Panc1 (cell line): ENCODE measurements at regions not wholly inside any gene's neighbourhood (a gene's known extent, or its start where the extent isn't known, plus 50 kb on each side); places are given as distances from the start of the nearest gene placed in this dataset.

ENCODE experiments used
- ATAC-seq: fragments of 200-7000 bp; cut with Tn5 transposase; 2 replicates; pipeline ENCODE4 v1.9.1; 2020; ENCODE audit warnings: mild to moderate bottlenecking, moderate library complexity
- BruUV-seq: library from RNA; stranded (reverse); fragments of 400-500 nt; replicated peaks from 2 replicates; lab custom pipeline; 2021; lab: Mats Ljungman, UMichigan
- CTCF ChIA-PET: fragments of 300-600 bp; sonication (Branson Sonifier 250); formaldehyde crosslinking; loops from one replicate; lab custom pipeline; 2022; ENCODE audit warnings: antibody characterized with exemption; lab: Charles Lee
- POLR2A ChIA-PET: fragments of 300-600 bp; sonication (Branson Sonifier 250); formaldehyde crosslinking; loops from one replicate; lab custom pipeline; 2022; ENCODE audit warnings: antibody characterized with exemption; lab: Charles Lee
- DNase-seq: peaks from one replicate; pipeline ENCODE4 v3.0.0-alpha.2; 2010; ENCODE audit warnings: low read depth, low spot score
- H3K27ac ChIP-seq: 2 replicates; pipeline ENCODE4 v1.5.1; 2011; ENCODE audit warnings: mild to moderate bottlenecking, low read length, inconsistent platforms
- H3K27me3 ChIP-seq: fragments of 200-500 bp; sonication (Bioruptor generic); 2 replicates; pipeline ENCODE4 v1.6.0; 2014; ENCODE audit warnings: low read length, inconsistent platforms; ENCODE audit not compliant: control insufficient read depth, insufficient read depth
- H3K36me3 ChIP-seq: fragments of 200-500 bp; sonication (Bioruptor generic); 2 replicates; pipeline ENCODE4 v1.5.1; 2014; ENCODE audit warnings: inconsistent platforms, mild to moderate bottlenecking, low read length, moderate library complexity; ENCODE audit not compliant: control insufficient read depth, insufficient read depth
- H3K4me1 ChIP-seq: 2 replicates; pipeline ENCODE4 v1.5.1; 2011; ENCODE audit warnings: inconsistent platforms, mild to moderate bottlenecking, low read length, moderate library complexity; ENCODE audit not compliant: control insufficient read depth, insufficient read depth
- H3K4me3 ChIP-seq, 2 experiments: 2 replicates each; pipeline ENCODE4 v1.5.1; 2011 to 2012; ENCODE audit warnings: low read depth in 2 of 2, low read length in 2 of 2, mild to moderate bottlenecking in 2 of 2, inconsistent platforms in 1 of 2, moderate library complexity in 1 of 2
- H3K9me3 ChIP-seq: fragments of 200-500 bp; sonication (Bioruptor generic); 2 replicates; pipeline ENCODE4 v1.5.1; 2014; ENCODE audit warnings: low read depth, mild to moderate bottlenecking, inconsistent platforms, low read length, moderate library complexity; ENCODE audit not compliant: control insufficient read depth, insufficient read depth
- POLR2AphosphoS5 ChIP-seq: IDR thresholded peaks from 2 replicates; pipeline ENCODE4 v1.6.1; 2012; ENCODE audit warnings: mild to moderate bottlenecking, low read depth, low read length, moderate library complexity
- REST ChIP-seq, 2 experiments: IDR thresholded peaks; 2 replicates each; pipeline ENCODE4 v1.6.1; 2011 to 2012; ENCODE audit warnings: low read depth in 2 of 2, control low read depth in 1 of 2, low read length in 1 of 2, mild to moderate bottlenecking in 1 of 2, moderate library complexity in 1 of 2; ENCODE audit not compliant: insufficient read depth in 1 of 2
- SIN3A ChIP-seq: IDR thresholded peaks from 2 replicates; pipeline ENCODE4 v1.6.1; 2012; ENCODE audit warnings: low read depth, mild to moderate bottlenecking, low read length, moderate library complexity, borderline replicate concordance; ENCODE audit not compliant: insufficient read depth
- TCF7L2 ChIP-seq: IDR thresholded peaks from 2 replicates; pipeline ENCODE4 v1.6.1; 2011; ENCODE audit warnings: mild to moderate bottlenecking, low read depth, low read length, inconsistent platforms
- in situ Hi-C: cut with HindIII; loops from 2 replicates; pipeline ENCODE4 v1.10.0; 2016; ENCODE audit warnings: low sequenced_read_pairs, low pct_unique_long_range_greater_than_20kb
- intact Hi-C: fragments of 100-400 bp; cut with micrococcal nuclease; formaldehyde crosslinking; loops from one replicate; pipeline ENCODE4 v1.10.0; 2022; ENCODE audit not compliant: unreplicated experiment
- TF ChIP-seq, protein P1 (sequence below): fragments of 450-650 bp; IDR thresholded peaks from 2 replicates; pipeline ENCODE4 v1.5.1; 2017; ENCODE audit warnings: mild to moderate bottlenecking

DNA sequence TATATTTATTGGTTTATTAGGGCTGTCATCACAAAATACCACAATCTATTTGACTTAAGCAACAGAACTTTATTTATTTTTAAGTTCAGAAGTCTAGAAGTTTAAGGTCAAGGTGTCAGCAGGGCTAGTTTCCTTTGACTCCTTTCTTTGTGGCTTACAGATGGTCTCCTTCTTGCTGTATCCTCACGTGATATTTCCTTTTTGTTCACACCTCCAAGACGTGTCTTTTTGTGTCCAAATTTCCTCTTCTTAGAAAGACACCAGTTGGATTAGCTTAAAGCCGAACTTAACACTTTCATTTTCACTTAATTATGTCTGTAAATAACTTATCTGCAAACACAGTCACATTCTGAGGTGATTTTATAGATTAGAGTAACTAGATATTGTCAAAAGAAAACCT is 631.4 kb upstream of the POT1 start:
- H3K4me3 ChIP-seq = peak overlapping the region; percentile 12 to 33; a peak in 3 of 4 replicates
- TF ChIP-seq POLR2AphosphoS5 = no peak
- TF ChIP-seq TCF7L2 = no peak
- TF ChIP-seq REST (IDR thresholded peaks at IDR 0.05; ENCODE audit: insufficient read depth in 1 of 2, low read depth in 2 of 2, low read length in 1 of 2) = no peak
- TF ChIP-seq, protein P1, sequence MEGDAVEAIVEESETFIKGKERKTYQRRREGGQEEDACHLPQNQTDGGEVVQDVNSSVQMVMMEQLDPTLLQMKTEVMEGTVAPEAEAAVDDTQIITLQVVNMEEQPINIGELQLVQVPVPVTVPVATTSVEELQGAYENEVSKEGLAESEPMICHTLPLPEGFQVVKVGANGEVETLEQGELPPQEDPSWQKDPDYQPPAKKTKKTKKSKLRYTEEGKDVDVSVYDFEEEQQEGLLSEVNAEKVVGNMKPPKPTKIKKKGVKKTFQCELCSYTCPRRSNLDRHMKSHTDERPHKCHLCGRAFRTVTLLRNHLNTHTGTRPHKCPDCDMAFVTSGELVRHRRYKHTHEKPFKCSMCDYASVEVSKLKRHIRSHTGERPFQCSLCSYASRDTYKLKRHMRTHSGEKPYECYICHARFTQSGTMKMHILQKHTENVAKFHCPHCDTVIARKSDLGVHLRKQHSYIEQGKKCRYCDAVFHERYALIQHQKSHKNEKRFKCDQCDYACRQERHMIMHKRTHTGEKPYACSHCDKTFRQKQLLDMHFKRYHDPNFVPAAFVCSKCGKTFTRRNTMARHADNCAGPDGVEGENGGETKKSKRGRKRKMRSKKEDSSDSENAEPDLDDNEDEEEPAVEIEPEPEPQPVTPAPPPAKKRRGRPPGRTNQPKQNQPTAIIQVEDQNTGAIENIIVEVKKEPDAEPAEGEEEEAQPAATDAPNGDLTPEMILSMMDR = no peak
- TF ChIP-seq SIN3A = no peak
- no peak for DNase-seq
- in situ Hi-C loops (no loop called here), intact Hi-C loops (loop anchor here (2.0 kb wide), 1 partner anchor 34 kb away; no protein-coding TSS in a partner anchor)
- POLR2A ChIA-PET = no interaction called here
- no peak for ATAC-seq
- no peaks in the 10 kb centered on the region for H3K36me3 ChIP-seq
- H3K27me3 ChIP-seq = no peaks in the 10 kb centered on the region
- no peaks in the 10 kb centered on the region for H3K4me1 ChIP-seq
- CTCF ChIA-PET = no interaction called here
- H3K27ac ChIP-seq = peak overlapping the region; percentile 25; the same call in 1 of the 2 replicates
- BruUV-seq = no TSS peak
- no peaks in the 10 kb centered on the region for H3K9me3 ChIP-seq

DNA sequence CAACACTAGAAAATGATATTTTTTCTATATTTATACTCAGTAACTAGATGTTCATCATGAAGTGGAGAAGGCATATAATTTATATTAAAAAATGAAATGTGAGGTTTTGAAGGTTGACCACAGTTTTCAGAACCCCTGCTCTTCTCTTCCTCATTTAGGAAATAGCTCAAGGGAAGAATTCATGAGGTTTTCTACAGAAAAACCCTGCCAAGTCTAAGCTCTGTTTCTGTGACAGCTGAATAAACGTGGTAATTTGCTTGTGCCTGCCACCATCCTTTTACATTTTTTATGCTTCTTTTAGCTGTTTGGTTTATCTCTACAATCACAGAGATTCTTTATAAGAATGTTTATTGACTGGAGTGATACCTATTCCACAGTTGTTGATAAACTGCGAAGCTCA is 630.3 kb upstream of the POT1 start:
- TF ChIP-seq, protein P1 = no peak
- TF ChIP-seq SIN3A (no peak), TCF7L2 (no peak), REST (IDR thresholded peaks at IDR 0.05; ENCODE audit: insufficient read depth in 1 of 2, low read depth in 2 of 2, low read length in 1 of 2) (no peak), POLR2AphosphoS5 (no peak)
- Histone ChIP-seq H3K4me1 (no peaks in the 10 kb centered on the region), H3K36me3 (no peaks in the 10 kb centered on the region), H3K4me3 (no peak overlapping the region), H3K27ac (no peak overlapping the region), H3K27me3 (no peaks in the 10 kb centered on the region), H3K9me3 (no peaks in the 10 kb centered on the region)
- BruUV-seq = no TSS peak
- intact Hi-C loops = loop anchor here (2.0 kb wide), 1 partner anchor 35 kb away; no protein-coding TSS in a partner anchor
- ATAC-seq (no peak), DNase-seq (no peak)
- ChIA-PET POLR2A (no interaction called here), CTCF (no interaction called here)
- in situ Hi-C loops = no loop called here
